SK-N-SH (cell line): ENCODE measurements at regions not wholly inside any gene's neighbourhood (a gene's known extent, or its start where the extent isn't known, plus 50 kb on each side); places are given as distances from the start of the nearest gene placed in this dataset.
"Not testable (repeated sequence)": the region's sequence is repeated elsewhere in the genome, so short reads cannot be mapped to it uniquely, and the experiment has no call there.

Experiments
- CTCF ChIP-seq: fragments of 200-600 bp; sonication (generic); IDR thresholded peaks from 2 replicates; pipeline ENCODE4 v1.6.1; 2017; ENCODE audit warnings: antibody characterized with exemption, mild to moderate bottlenecking, moderate library complexity
- FOXM1 ChIP-seq: IDR thresholded peaks from 2 replicates; pipeline ENCODE4 v1.4.0; 2012; ENCODE audit warnings: low read depth, mild to moderate bottlenecking
- JUND ChIP-seq: IDR thresholded peaks from 2 replicates; pipeline ENCODE4 v1.4.0; 2012
- RAD21 ChIP-seq: IDR thresholded peaks from 2 replicates; pipeline ENCODE4 v1.6.1; 2012; ENCODE audit warnings: mild to moderate bottlenecking, low read length
- RCOR1 ChIP-seq: fragments of 150-350 bp; IDR thresholded peaks from 2 replicates; pipeline ENCODE4 v1.6.1; 2017; ENCODE audit warnings: antibody characterized with exemption, low read length
- TAF1 ChIP-seq: IDR thresholded peaks from 2 replicates; pipeline ENCODE4 v1.6.1; 2012; ENCODE audit warnings: low read depth, mild to moderate bottlenecking, low read length, moderate library complexity, borderline replicate concordance
- TCF12 ChIP-seq: IDR thresholded peaks from 2 replicates; pipeline ENCODE4 v1.4.0; 2012
- TEAD4 ChIP-seq: IDR thresholded peaks from 2 replicates; pipeline ENCODE4 v1.4.0; 2012; ENCODE audit warnings: mild to moderate bottlenecking, borderline replicate concordance; ENCODE audit not compliant: insufficient read depth
- ZBTB33 ChIP-seq: IDR thresholded peaks from 2 replicates; pipeline ENCODE4 v1.4.0; 2012; ENCODE audit warnings: low read depth, borderline replicate concordance

- TF ChIP-seq TEAD4, TCF12, RCOR1, CTCF, TAF1, FOXM1, ZBTB33, JUND, RAD21: not testable (repeated sequence)
Measured at GRCh38 chr12:67049199-67049598, 220.0 kb upstream of the CAND1 start.
